HG03159 (cell line): ENCODE measurements at regions not wholly inside any gene's neighbourhood (a gene's known extent, or its start where the extent isn't known, plus 50 kb on each side); places are given as distances from the start of the nearest gene placed in this dataset.

Experiments used
- ATAC-seq: cut with Tn5 transposase; IDR thresholded peaks from one replicate; pipeline ENCODE4 v1.9.1; 2021; ENCODE audit warnings: mild to moderate bottlenecking, moderate library complexity; ENCODE audit not compliant: unreplicated experiment

DNA sequence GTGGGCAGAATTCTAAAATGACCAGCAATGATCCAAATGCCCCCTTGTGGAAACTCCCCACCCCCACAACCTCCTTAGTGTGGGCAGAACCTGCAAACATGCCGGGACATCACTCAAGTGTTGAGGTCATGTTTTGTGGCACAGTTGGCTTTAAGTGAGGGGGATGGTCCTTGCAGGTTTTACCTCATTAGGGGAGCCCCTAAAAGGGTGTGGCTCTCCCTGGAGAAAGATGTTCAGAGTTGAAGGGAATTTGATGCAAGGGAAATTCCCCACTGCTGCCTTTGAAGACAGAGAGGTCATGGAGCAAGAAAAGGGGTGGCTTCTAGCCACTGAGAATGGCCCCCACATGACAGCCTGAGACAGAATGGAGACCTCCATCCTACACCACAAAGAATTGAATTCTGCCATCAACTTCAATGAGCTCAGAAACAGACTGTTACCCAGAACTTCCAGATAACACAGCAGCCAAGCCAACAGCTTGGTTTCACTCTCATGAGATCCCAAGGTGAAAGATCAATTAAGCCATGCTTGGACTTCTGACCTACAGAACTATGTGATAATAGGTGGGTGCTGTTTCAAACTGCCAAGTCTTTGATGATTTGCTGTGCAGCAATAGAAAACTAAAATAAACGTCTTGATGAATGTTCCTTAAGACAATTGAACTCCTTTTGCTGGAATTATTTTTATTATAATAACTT, 103.4 kb downstream of the MED10 start:
- no peak for ATAC-seq

DNA sequence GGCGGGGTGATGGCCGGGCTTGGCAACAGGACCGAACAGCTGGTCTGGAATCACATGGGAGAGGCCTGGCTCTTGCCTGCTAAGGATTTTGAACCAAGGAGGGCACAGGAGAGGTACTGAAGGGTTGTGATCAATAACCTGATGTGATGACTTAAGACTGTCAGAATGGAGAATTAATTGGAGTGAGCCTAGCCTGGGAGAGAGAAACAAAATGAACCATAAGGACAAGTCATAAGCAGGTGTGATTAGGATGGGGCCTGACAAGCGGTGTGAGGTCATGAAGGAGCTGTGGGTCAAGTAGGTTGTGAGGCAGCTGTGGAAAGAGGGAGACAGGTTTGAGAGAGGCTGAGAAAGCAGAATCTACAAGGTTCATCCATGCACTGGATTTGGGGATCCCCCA, 104.6 kb downstream of the MED10 start:
- ATAC-seq = no peak

DNA sequence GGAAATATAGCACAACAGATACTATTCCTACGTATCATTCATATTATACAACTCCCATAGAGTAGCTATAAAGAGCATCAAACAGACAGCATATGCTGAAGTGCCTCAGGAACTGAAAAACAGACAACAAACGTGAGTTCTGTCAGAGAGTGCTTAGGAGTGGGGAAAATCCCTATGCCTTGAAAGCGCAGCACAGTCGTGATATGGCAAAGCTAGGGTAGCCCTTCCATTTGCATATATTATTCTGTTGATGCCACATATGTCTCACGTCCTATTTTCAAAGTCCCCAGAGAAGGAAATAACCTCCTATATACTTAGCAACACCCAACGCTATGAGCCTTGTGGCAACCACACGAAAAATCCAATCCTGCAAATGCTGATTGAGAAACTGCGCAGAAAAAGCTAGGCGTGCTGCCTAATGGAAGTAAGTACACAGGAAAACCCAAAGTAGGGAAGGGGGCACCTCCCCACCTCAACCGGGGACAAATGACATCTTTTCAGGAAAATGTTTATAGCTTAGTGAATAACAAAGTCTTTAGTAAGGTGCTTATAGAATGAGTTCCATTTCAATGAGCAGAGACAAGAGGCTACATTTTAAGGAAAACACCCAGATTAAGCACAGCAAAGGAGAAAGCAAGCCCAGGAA, 105.1 kb downstream of the MED10 start:
- ATAC-seq = no peak

DNA sequence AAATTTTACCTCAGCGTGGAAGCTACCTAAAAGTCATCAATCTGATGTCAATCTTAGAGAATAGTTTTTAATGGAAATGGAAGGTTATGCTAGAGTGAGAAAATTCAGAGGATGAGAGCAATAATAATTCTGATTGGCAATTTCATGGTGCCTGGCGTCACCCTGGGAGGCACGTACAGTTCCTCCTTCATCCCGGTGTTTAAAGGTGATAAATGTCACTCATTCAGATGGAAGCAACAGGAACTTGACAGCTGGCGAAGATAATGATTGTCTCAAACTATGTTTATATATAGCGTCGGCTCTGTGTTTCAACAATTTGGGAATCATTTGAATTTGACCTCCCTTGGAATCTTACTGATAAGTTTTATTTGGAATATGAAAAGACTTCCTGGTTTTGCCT, 108.4 kb downstream of the MED10 start:
- no peak for ATAC-seq

DNA sequence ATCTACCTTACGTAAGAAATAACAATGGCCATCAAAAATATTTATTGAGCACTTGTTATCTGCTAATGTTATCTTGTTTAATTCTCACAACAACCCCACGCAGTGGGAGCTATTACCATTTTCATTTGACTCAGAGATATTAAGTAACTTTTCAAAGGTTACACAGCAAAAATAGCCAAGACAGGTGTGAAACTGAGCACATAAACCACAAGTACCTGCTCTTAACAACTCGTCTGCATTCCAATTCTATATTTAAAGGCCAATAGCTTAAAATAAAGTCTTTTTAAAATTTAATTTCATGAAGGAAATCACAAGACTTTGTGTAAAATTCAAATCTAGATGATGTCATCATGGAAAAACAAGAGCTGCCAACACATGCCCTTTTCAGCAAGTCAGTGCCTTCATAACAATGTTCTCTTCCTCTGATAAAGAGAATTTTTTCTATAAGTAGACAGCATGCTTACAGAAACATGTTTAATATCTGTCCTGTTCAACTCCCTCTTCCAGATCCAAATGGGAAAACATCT, 111.6 kb downstream of the MED10 start:
- ATAC-seq = no peak

DNA sequence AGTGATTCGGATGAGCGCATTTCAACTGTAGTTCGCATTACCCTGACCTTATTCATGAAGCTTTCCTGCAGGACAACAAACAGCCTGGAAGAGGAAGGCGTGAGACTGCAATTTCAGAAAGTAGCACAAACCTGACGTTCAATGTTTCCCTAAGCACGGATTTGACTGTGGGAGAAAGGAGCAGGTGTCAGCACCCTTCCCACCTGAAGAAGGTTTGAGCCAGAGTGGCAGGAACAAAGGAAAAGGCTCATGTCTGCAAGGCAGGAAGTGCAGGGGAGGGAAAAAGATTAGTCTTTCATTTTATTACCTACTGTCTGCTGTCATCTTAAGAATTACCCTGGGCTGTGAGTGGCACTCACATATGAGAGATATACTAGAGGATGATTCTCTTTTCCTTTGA, 114.0 kb downstream of the MED10 start:
- ATAC-seq = no peak

DNA sequence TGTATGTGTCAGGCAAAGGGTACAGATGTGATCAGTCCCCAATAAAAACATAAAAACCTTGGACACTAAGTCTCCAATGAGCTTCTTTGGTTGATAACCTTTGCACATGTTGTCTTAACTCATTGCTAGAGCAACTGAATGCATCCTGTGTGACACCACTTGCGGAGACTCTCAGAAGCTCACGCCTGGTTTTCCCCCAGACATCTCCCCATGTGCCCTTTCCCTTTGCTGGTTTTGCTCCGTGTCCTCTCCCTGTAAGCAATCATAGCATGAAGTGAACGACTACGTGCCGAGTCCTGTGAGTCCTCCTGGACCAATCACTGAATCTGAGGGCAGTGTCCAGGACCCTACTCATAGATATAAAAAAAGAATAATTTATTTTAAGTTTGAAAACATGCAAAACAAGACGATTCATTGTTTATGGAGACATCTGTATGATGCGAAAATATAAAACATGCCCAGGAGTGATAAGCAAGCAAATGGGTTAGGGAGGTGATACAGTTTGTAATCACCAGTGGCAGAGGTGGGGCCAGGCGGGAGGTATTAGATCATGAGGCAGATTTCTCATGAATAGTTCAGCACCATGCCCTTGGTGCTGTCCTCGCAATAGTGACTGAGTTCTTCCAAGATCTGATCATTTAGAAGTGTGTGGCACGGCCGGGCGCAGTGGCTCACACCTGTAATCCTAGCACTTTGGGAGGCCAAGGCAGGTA, 115.5 kb downstream of the MED10 start:
- no peak for ATAC-seq

DNA sequence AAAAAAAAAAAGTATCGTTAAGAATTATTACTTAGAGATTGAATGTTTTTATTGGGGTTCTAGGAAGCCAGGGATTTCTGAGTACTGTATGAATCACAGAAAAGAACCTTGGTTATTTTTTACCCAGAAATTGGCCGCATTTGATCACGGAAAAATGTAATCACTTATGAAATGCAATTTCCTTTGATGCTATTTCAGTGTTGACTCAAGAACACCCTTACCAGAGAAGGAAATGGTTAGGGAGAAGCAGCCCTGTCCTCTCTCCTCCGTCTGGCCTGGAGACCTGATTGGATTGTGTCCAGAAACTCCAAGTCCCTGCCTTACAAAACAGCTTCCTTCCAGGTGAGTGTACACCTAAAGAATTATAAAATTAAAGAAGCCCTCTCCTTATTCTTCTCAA, 116.7 kb downstream of the MED10 start:
- no peak for ATAC-seq

DNA sequence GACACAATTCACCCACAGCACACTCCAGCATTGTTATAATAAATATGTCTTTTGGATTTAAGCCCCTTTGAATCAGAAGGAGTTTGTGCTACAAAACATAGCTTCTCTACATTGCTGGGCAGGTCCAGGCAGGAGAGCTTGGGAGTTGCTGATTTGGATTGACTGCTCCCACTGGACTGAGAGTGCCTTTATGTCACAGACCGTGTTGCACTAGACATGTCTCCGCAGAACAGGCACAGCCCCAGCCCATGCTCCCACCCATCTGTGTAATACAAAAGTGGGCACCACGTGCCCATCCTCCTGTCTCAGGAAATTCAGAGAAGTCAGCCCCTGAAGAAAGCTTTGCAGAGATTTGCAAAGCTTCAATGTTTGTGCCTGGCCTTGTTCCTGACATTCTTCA, 117.1 kb downstream of the MED10 start:
- ATAC-seq = no peak

DNA sequence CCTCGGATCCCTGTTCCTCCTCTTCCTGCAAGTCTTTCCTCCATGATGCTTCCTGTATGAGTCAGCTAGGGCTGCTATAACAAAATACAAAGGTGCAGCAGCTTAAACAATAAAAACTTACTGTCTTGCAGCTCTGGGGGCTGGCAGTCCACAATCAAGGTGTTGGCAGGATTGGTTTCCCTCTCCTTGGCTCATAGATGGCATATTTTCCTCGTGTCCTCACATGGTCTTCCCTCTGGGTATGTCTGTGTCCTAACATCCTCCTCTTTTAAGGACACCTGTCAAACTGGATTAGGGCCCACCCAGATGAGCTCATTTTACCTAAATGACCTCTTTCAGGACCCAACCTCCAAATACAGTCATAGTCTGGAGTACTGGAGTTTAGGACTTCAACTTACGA, 117.5 kb downstream of the MED10 start:
- no peak for ATAC-seq

DNA sequence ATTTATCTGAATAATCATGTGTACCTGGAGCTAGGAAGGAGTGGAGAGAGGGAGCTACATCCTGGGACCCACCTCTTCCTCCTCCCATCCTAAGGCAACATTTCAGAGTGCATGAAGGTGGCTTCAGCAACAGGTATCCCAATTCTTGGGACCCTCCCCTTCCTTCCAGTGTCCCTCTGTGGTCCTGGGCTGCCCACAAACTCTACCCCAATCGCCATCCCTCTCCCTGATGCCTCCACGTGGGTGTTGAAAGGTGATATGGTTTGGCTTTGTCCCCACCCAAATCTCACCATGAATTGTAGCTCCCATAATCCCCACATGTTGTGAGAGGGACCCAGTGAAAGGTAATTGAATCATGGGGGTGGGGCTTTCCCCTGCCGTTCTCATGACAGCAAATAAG, 121.4 kb downstream of the MED10 start:
- ATAC-seq = no peak

DNA sequence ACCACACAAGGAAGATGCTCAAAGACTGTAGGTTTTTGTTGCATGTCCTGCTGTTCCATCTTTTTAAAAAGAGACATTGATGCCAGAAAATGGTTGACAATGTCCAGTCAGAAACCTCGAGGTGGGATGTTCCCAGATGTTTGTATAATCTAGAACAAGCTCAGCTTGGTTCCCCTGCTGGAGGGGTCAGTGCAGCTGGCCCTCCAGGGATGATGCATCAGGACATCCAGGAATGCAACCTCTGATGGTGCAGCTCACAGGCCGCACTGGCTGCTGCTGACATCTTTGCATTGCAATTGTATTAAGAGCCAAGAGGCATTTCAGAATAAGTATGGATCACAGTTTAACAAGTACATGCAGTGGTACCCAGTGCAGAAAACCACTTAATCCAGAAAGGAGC, 122.4 kb downstream of the MED10 start:
- ATAC-seq = no peak

DNA sequence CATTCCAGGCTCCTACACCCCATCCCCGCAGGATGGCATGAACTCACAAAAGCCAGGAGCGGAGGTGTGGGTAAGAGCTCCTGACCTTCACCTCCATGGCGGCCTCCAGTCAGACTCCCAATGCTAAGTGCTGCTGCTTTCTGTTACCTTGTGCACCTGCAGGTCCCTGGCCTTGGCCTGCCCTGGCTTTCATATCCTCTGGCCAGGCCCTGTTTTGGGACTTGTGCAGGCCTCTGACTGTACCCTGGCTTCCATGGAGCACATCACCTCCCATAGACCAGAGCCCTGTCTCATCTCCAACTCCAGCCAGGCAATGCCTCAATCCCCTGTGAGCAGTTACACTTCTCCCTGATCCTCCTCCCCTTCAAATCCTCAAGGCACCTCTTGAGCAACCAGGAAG, 124.5 kb downstream of the MED10 start:
- ATAC-seq = no peak

DNA sequence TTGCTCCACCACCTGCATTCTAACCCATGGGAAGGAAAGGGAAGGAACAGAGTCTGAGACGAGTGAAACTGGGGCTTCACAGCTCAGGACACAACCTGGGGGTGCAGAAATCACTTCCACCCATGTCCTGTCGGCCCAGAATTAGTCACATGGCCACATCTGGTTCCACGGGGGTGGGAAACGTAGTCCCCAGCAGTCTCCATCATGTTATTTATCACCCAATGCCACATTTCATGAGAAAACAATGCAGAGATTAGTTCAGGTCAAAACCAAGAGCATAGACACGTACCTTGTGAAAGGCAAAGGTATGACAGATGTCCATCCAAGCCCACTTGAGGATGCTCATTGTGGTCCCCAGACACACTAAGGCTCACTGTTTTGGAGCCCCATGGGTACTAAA, 125.1 kb downstream of the MED10 start:
- ATAC-seq = no peak

DNA sequence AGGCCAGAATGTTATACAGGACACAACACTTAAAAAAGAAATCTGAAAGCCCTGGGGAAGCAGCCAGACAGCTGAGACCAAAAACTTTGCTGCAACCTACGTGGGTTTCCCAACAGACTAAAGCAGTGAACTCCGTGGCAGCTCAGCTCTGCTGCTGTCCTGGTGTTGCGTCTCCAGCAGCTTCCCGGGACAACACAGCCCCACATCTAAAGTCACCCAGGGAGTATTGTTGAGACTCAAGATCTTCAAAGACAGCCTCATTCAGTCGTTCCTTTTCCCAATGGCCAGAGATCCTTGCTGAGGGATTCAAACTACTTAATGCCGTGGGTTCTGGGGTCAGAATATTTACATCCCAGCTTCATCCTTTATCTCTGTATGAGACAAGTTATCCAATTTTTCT, 125.8 kb downstream of the MED10 start:
- ATAC-seq = no peak

DNA sequence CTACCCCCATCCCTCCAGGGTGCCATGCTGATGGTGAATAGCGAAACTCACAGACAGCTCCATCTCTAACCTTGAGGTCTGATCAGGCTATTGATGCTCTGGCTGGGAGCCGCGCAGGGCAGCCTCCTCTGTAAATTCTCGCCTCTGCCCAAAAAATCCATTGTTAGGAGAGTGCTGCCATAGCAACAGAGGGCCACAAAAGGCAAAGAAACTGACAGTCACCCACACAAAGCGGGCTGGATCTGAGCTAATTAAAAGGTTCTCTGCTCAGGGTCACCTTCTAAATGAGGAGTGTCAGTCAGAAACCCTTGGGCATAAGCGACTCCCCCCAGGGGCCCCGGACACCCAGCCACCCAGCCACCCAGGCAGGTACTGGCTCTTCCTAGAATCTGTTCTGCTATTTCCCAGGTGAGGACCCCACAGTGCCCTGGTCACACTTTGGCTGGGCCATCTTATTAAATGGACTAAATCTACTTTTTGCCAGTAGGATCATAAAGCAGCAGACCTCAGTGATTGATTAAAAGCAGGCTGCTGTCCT, 126.7 kb downstream of the MED10 start:
- ATAC-seq = no peak

DNA sequence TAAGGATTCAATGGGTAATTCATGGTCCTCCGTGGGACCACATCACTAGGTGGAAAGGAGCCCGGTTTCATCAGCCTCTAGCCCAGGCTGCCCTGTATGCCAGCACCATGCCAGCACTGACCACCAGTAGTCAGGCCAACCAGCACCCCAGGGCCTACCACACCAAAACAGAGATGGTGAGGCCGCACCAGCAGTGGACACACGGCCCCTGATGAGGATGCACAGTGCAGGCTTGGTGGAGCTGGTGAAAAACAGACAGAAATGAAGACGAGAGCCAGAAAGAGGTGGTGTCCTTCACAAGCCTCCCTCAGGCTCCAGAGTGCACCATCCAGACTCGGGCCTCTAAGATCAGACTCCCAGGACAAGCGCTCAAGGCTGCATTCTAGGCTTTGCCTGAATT, 128.2 kb downstream of the MED10 start:
- no peak for ATAC-seq

DNA sequence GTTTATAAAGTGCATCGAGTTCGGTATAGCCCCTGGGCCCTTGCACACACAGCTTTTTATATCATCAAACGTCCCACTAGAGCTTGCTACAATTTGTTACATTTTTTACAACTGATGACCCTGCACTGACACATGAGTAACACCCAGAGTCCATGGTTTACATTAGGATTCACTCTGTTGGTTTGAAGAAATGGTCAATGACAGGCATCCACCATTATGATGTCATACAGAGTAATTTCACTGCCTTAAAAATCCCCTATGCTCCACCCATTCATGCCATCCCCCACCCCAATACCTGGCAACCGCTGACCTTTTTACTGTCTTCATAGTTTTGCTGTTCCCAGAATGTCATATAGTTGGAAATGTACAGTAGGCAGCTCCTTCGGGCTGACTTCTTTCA, 130.2 kb downstream of the MED10 start:
- ATAC-seq = no peak

DNA sequence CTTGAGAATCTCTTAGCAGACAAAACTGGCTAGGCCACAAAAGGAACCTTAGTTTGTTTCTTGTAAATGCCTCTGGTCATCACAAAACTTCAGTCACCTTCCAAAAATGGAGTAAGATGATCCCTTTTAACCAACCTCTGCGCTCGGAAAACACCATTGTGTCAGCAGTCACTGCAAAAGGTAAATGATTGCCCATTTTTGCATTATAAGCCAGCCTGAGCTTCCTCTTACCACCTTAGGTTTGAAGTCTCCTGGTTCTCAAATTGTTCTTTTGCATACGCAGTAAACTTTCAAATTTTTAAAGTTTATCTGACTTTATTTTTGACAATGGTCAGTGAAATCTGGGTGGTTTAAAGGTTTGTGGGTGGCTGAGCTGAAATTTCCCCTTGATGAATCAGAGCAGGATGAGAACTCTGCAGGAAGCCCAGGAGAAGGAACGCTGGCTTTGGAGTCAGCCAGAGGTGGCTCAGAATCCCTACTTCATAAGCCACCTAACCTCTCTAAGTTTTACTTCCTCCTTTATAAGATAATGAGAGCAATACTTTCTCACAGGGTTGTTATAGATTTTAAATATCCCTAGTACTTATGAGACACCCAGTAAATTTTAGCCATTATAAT, 131.4 kb downstream of the MED10 start:
- no peak for ATAC-seq

DNA sequence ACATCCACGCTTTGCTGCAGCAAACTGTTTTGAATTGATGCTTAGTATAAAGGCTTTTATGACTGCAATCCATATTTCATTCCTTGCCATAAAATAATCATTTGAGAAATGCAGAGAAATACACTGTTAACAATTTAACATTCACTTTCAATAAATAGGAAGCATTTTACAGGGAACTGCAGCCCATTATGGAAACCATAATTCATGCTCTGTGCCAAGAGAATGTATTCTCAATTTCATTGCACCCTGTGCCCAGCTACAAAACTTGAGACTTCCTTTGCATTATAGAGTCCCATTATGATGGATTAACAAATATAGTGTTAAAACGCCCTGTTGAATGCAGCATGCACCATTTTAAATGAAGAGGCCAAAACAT, 134.0 kb downstream of the MED10 start:
- ATAC-seq = no peak

DNA sequence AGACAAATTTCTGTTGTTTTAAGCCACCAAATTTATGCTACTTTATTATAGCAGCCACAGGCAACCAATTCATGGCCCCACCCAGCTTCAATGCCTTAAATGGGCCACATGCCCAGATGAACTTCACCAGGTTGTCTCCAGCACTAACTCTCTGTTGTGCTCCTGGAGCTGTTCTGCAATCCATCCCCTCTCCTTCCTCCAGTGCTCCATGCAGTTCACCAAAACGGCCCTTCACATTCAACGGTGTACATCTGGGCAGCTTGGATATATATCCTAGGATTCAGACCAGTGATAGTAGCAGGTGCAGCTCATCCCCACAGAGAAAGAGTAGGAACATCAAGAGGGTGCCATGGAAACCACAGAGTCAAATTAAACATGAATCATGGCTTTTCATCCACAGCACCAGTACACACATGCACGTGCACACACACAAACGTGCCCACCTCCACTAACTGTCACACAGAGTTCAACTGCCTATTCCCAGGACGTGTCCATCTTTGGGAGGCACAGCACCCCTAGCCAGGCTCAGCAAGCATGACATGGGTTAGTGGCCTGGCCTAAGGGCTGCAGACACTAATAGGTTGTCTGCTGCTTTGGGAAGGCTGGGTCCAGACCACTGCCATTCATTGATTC, 134.5 kb downstream of the MED10 start:
- ATAC-seq = no peak
